ENCODE measurements at regions not wholly inside any gene's neighbourhood (a gene's known extent, or its start where the extent isn't known, plus 50 kb on each side); places are given as distances from the start of the nearest gene placed in this dataset.

DNA sequence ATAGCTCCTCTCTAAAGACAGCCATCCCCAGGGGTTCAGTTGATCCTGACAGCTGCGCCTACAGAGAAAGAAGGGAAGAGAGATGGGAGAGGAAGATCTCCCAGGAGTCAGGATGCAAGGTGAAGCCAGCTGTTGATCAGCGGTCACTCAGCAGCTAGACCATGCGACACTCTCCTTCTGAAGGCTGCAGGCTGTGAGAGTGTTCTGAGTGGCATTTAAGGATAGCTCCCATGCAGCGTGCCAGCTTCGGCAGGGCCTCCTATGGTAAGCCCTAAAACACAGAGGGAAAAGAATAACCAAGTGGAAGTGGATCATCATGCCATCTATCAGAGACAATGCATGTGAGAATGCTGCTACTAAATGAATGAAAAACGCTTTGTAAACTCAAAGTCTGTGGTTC lies 197.9 kb upstream of the NUDT4 start:
- Mint-ChIP-seq H3K36me3 (ENCODE audit: insufficient read depth) (peaks cover 6% of the 10 kb centered on the region), H3K27me3 (no peaks in the 10 kb centered on the region), H3K4me3 (ENCODE audit: low read depth) (no peak overlapping the region), H3K4me1 (ENCODE audit: low read depth) (peaks cover 11% of the 10 kb centered on the region), H3K27ac (no peak overlapping the region), H3K9me3 (ENCODE audit: low read depth) (peaks cover 13% of the 10 kb centered on the region)
- no peak for DNase-seq (ENCODE audit: low spot score, unreplicated experiment)
- TF ChIP-seq, protein P1, sequence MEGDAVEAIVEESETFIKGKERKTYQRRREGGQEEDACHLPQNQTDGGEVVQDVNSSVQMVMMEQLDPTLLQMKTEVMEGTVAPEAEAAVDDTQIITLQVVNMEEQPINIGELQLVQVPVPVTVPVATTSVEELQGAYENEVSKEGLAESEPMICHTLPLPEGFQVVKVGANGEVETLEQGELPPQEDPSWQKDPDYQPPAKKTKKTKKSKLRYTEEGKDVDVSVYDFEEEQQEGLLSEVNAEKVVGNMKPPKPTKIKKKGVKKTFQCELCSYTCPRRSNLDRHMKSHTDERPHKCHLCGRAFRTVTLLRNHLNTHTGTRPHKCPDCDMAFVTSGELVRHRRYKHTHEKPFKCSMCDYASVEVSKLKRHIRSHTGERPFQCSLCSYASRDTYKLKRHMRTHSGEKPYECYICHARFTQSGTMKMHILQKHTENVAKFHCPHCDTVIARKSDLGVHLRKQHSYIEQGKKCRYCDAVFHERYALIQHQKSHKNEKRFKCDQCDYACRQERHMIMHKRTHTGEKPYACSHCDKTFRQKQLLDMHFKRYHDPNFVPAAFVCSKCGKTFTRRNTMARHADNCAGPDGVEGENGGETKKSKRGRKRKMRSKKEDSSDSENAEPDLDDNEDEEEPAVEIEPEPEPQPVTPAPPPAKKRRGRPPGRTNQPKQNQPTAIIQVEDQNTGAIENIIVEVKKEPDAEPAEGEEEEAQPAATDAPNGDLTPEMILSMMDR (IDR thresholded peaks at IDR 0.05; ENCODE audit: unreplicated experiment) = no peak

DNA sequence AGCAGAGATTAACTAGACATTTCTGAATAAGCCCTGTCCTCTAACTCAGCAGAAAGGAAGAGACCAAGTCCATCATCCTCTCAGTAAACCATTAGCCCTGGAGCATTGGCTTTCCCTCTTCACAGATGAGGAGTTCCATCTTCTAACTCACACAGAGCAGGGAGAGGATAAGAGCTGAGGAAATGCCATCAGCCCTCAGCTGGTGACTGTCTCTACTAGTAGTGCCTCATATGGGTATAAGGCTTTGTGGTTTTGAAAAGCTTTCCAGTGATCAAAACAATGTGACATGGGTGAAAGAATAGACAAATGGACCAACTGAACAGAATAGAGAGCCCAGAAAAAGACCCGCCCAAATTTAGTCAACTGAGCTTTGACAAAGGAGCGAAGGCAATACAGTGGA lies 197.2 kb upstream of the NUDT4 start:
- Mint-ChIP-seq H3K4me1 (ENCODE audit: low read depth) (peaks cover 11% of the 10 kb centered on the region), H3K27ac (no peak overlapping the region), H3K27me3 (no peaks in the 10 kb centered on the region), H3K4me3 (ENCODE audit: low read depth) (no peak overlapping the region), H3K36me3 (ENCODE audit: insufficient read depth) (peaks cover 6% of the 10 kb centered on the region), H3K9me3 (ENCODE audit: low read depth) (peaks cover 13% of the 10 kb centered on the region)
- DNase-seq (ENCODE audit: low spot score, unreplicated experiment) = no peak
- TF ChIP-seq, protein P1 (IDR thresholded peaks at IDR 0.05; ENCODE audit: unreplicated experiment) = no peak

DNA sequence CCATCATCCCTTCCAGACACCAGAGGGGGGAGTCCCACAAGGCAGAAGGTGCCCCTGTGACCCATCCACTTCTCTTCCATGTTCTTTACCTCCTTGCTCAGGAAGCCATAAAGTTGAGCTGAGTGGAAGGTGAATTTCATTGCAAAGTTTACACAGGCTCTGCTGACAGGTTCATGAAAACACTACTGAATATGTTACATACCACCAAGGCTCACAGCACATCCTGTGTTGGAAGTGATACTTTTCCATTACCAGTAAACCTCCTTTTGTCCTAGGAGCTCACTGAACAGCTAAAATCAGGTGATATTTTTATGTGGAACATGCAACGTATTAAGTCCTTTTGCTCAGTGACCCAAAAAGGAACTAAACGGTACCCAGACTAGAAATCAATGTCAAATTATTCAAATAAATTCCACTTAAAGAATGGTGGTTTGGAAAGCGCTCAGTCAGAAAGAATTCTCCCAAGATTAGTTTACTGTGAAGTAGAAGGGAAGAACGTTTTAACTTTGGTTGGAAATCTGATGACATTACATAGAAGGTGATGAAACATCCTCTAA lies 196.2 kb upstream of the NUDT4 start:
- Mint-ChIP-seq H3K27me3 (no peaks in the 10 kb centered on the region), H3K27ac (no peak overlapping the region), H3K36me3 (ENCODE audit: insufficient read depth) (peaks cover 6% of the 10 kb centered on the region), H3K4me1 (ENCODE audit: low read depth) (peaks cover 9% of the 10 kb centered on the region), H3K4me3 (ENCODE audit: low read depth) (no peak overlapping the region), H3K9me3 (ENCODE audit: low read depth) (peaks cover 13% of the 10 kb centered on the region)
- DNase-seq (ENCODE audit: low spot score, unreplicated experiment) = no peak
- TF ChIP-seq, protein P1 (IDR thresholded peaks at IDR 0.05; ENCODE audit: unreplicated experiment) = no peak

DNA sequence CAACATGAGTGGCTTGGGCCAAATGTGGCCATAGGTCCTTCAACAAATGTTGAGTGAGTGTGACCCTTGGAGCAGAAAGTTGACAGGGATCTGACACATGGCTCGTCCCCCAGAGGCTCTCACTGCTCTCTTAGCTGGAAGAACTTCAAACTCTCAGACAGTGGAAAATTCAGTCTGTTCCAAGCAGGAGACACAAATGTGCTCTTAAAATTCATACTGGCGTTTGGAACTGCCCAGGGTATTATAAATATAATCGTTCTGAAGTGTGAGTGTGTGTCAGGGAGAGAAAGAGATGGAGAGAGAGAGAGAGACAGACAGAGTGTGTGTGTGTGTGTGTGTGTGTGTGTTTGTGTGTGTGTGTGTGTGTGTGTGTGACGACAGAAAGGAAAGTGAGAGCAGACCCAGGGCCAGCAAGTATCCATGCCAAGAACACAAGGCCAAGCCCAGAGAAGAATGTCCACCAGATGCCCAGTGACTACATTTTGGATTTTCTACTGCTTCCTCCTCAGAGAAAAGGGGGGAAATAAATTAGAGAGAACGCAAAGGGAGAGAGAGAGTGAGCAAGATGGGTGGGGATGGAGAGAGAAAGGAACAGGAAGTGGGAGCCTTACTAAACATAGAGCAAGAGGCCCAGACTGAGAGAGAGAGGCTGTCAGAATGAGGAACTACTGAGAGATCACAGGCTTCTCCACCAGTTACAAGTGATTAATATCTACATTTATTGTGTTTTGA lies 193.6 kb upstream of the NUDT4 start:
- DNase-seq (ENCODE audit: low spot score, unreplicated experiment) = no peak
- TF ChIP-seq, protein P1 (IDR thresholded peaks at IDR 0.05; ENCODE audit: unreplicated experiment) = no peak
- no peaks in the 10 kb centered on the region for H3K36me3 Mint-ChIP-seq (ENCODE audit: insufficient read depth)
- H3K4me3 Mint-ChIP-seq (ENCODE audit: low read depth) = no peak overlapping the region
- no peaks in the 10 kb centered on the region for H3K27me3 Mint-ChIP-seq
- H3K4me1 Mint-ChIP-seq (ENCODE audit: low read depth) = no peaks in the 10 kb centered on the region
- H3K27ac Mint-ChIP-seq = no peak overlapping the region
- H3K9me3 Mint-ChIP-seq (ENCODE audit: low read depth) = peaks cover 5% of the 10 kb centered on the region

DNA sequence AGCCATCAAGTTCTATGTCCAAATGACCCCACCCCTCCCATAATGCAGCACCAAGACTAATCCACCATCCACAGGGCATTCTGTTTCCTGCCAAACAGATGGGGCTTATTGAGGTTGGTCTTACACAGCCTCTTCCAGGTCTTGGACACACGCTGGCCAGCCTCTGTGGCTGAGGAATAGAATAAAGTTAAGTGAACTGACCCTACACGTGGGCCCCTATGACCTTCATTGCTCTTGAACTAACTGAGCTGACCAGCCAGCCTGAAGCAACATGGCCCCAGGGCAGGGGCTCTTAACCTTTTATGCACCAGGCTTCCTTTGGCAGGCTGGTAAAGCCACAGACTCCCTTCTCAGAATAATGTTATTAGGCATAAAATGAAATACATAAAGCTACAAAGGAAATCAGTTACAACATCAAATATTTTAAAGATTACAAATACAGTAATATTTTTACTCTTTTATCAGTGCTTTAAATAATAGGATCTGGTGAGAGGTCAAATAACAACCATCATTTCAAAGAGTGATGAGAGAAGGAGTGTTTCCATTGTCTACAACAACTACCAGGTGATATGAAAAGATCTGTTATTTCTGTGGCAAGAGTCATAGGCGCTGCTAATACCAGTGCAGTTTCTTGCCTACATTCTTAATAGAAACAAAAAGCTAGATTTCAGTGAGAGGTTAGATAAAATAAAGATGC lies 192.9 kb upstream of the NUDT4 start:
- no peaks in the 10 kb centered on the region for H3K4me1 Mint-ChIP-seq (ENCODE audit: low read depth)
- H3K27ac Mint-ChIP-seq = no peak overlapping the region
- no peak overlapping the region for H3K4me3 Mint-ChIP-seq (ENCODE audit: low read depth)
- H3K36me3 Mint-ChIP-seq (ENCODE audit: insufficient read depth) = no peaks in the 10 kb centered on the region
- no peak for DNase-seq (ENCODE audit: low spot score, unreplicated experiment)
- TF ChIP-seq, protein P1 (IDR thresholded peaks at IDR 0.05; ENCODE audit: unreplicated experiment) = no peak
- H3K27me3 Mint-ChIP-seq = no peaks in the 10 kb centered on the region
- no peaks in the 10 kb centered on the region for H3K9me3 Mint-ChIP-seq (ENCODE audit: low read depth)

Measured in progenitor cell of endocrine pancreas (in vitro differentiated cells).